ENCODE measurements at regions not wholly inside any gene's neighbourhood (a gene's known extent, or its start where the extent isn't known, plus 50 kb on each side); places are given as distances from the start of the nearest gene placed in this dataset.
"Not testable (repeated sequence)": the region's sequence is repeated elsewhere in the genome, so short reads cannot be mapped to it uniquely, and the experiment has no call there.

GRCh38 chrX:35626124-35626523, 172.0 kb upstream of the MAGEB16 start:
- H3K27me3 Mint-ChIP-seq, result no peaks in the 10 kb centered on the region
- H3K4me3 Mint-ChIP-seq, result no peak overlapping the region
- no peaks in the 10 kb centered on the region for H3K4me1 Mint-ChIP-seq (ENCODE audit: unreplicated experiment)
- H3K9me3 Mint-ChIP-seq, result peaks cover 5% of the 10 kb centered on the region
- H3K36me3 Mint-ChIP-seq, result no peaks in the 10 kb centered on the region
- H3K27ac Mint-ChIP-seq, result no peak overlapping the region
- TF ChIP-seq CTCF (conservative IDR thresholded peaks at IDR 0.05), result no peak
- DNase-seq (ENCODE audit: extremely low spot score, unreplicated experiment), result no peak

DNA sequence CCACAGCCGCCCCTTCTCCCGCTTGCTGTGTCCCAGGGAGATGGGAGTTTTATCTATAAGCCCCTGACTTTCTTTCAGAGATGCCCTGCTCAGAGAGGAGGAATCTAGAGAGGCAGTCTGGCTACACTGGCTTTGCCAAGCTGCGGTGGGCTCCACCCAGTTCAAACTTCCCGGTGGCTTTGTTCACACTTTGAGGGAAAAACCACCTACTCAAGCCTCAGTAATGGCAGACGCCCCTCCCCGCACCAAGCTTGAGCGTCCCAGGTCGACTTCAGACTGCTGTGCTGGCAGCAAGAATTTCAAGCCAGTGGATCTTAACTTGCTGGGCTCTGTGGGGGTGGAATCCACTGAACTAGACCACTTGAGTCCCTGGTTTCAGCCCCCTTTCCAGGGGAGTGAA, 162.2 kb upstream of the MAGEB16 start:
- not testable (repeated sequence) for DNase-seq (ENCODE audit: extremely low spot score, unreplicated experiment); H3K9me3 Mint-ChIP-seq; H3K27me3 Mint-ChIP-seq; H3K36me3 Mint-ChIP-seq; H3K4me3 Mint-ChIP-seq; H3K4me1 Mint-ChIP-seq (ENCODE audit: unreplicated experiment); H3K27ac Mint-ChIP-seq

DNA sequence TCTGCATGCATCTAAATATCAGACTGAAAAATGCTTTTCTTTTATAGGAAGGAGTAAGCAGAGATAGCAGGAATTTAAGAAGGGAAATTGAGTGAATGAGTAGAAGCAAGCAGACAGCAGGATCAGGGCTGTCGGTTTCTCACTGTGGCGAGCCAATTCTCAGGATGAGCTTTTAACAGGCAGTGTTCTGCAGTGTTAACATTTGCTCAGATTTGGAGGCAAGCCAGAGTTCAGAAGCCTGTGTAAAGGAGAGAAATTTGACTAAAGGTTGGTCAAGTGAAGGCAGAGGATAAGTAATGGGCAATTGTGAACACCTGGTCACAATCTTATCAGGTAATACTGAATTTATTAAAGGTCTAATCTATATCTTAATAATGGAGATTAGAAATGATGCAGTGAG, 133.3 kb upstream of the MAGEB16 start:
- Mint-ChIP-seq H3K27ac (no peak overlapping the region), H3K4me3 (no peak overlapping the region), H3K4me1 (ENCODE audit: unreplicated experiment) (no peaks in the 10 kb centered on the region), H3K9me3 (no peaks in the 10 kb centered on the region), H3K36me3 (no peaks in the 10 kb centered on the region), H3K27me3 (no peaks in the 10 kb centered on the region)
- DNase-seq (ENCODE audit: extremely low spot score, unreplicated experiment), result no peak
- TF ChIP-seq CTCF (conservative IDR thresholded peaks at IDR 0.05), result no peak

DNA sequence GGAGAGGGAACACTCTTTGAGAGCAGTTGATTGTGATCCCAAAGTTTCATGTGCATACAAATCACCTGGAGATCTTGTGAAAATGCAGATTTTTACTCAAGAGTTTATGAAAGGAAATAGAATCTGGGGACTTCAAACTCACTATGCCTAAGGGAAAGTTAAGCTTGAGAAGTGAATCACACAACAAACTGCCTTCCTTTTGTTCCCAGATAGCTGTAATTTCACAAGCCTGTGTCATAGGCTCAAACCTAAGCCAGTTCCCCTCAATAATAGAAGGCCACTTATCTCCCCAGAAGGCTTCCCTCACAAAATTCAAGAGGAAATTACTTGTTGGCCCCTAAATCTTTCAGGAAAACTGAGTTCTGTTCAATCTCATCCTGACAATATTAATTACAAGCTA, 132.8 kb upstream of the MAGEB16 start:
- no peaks in the 10 kb centered on the region for H3K36me3 Mint-ChIP-seq
- H3K4me1 Mint-ChIP-seq (ENCODE audit: unreplicated experiment), result no peaks in the 10 kb centered on the region
- no peak overlapping the region for H3K4me3 Mint-ChIP-seq
- TF ChIP-seq CTCF (conservative IDR thresholded peaks at IDR 0.05), result no peak
- DNase-seq (ENCODE audit: extremely low spot score, unreplicated experiment), result no peak
- no peak overlapping the region for H3K27ac Mint-ChIP-seq
- no peaks in the 10 kb centered on the region for H3K27me3 Mint-ChIP-seq
- H3K9me3 Mint-ChIP-seq, result no peaks in the 10 kb centered on the region

GRCh38 chrX:35670889-35671288, 127.3 kb upstream of the MAGEB16 start:
- Mint-ChIP-seq H3K9me3 (peaks cover 4% of the 10 kb centered on the region), H3K27ac (no peak overlapping the region), H3K36me3 (no peaks in the 10 kb centered on the region)

GRCh38 chrX:35675151-35675550, 123.0 kb upstream of the MAGEB16 start:
- no peak overlapping the region for H3K27ac Mint-ChIP-seq
- no peaks in the 10 kb centered on the region for H3K4me1 Mint-ChIP-seq (ENCODE audit: unreplicated experiment)
- DNase-seq (ENCODE audit: extremely low spot score, unreplicated experiment), result no peak
- no peak for TF ChIP-seq CTCF (conservative IDR thresholded peaks at IDR 0.05)
- H3K9me3 Mint-ChIP-seq, result peaks cover 4% of the 10 kb centered on the region
- no peaks in the 10 kb centered on the region for H3K36me3 Mint-ChIP-seq
- no peaks in the 10 kb centered on the region for H3K27me3 Mint-ChIP-seq
- no peak overlapping the region for H3K4me3 Mint-ChIP-seq

More at GRCh38 chrX:35670889-35671288, 127.3 kb upstream of the MAGEB16 start:
- H3K4me3 Mint-ChIP-seq, result no peak overlapping the region
- no peak for DNase-seq (ENCODE audit: extremely low spot score, unreplicated experiment)
- no peaks in the 10 kb centered on the region for H3K27me3 Mint-ChIP-seq
- H3K4me1 Mint-ChIP-seq (ENCODE audit: unreplicated experiment), result no peaks in the 10 kb centered on the region
- TF ChIP-seq CTCF (conservative IDR thresholded peaks at IDR 0.05), result no peak
